ENCODE measurements at regions not wholly inside any gene's neighbourhood (a gene's known extent, or its start where the extent isn't known, plus 50 kb on each side); places are given as distances from the start of the nearest gene placed in this dataset.

DNA sequence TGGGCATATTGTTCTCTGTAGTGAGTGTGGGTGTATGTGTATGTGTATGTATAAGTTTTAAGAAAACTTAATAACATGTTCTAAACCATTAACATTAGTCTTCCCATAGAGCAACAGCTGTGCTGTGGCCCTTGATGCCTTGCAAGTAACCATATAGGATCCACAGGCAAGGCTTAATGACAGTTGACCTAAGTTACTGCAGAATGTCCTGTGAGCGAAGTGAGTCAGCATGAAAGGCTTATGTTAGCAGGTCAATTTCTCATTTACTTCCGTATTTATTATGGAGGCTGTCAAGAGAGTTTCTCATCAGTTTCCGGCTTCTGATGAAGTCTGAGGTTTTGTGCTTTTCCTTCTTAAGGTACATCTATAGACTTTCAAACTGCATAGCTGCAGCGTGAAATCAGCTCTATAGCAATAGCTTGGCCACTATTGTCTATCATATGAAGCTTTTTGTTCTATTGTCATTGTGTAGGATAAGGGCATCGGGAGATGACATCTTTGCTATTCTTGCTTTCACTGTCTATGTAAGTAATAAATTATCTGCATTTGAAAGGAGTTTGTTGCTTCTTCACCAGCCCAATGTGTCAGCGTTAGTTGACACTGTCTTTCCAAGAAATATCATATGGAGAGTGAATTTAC is 1153.4 kb upstream of the AGA start:
- Mint-ChIP-seq H3K27ac (ENCODE audit: low read depth) (no peak overlapping the region), H3K4me1 (no peaks in the 10 kb centered on the region), H3K27me3 (no peaks in the 10 kb centered on the region), H3K36me3 (ENCODE audit: insufficient read depth) (no peaks in the 10 kb centered on the region), H3K9me3 (peaks cover 9% of the 10 kb centered on the region), H3K4me3 (no peak overlapping the region)
- no peak for ATAC-seq (replicated peaks; ENCODE audit: extremely low read depth, poor library complexity, severe bottlenecking)
- no peak for DNase-seq (ENCODE audit: low spot score in 2 of 2)

DNA sequence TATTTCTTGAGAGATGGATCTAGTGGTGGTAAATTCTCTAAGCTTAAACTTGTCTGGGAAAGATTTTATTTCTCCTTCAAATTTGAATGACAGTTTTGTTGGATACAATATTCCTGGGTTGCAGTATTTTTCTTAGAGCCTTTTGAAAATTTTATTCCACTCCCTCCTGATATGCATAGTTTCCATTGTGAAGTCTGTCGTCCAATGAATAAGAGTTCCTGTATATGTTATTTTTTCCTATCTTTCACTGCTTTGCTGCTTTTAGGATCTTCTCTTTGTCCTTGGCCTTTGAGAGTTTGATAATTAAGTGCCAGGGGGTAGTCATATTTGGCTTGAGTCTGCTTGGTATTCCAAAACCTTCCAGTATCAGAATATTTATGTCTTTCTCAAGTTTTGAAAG is 1156.4 kb upstream of the AGA start:
- ATAC-seq (replicated peaks; ENCODE audit: extremely low read depth, poor library complexity, severe bottlenecking), result no peak
- DNase-seq (ENCODE audit: low spot score in 2 of 2), result no peak
- Mint-ChIP-seq H3K36me3 (ENCODE audit: insufficient read depth) (no peaks in the 10 kb centered on the region), H3K4me3 (no peak overlapping the region), H3K4me1 (no peaks in the 10 kb centered on the region), H3K27ac (ENCODE audit: low read depth) (no peak overlapping the region), H3K27me3 (no peaks in the 10 kb centered on the region), H3K9me3 (peaks cover 15% of the 10 kb centered on the region)

DNA sequence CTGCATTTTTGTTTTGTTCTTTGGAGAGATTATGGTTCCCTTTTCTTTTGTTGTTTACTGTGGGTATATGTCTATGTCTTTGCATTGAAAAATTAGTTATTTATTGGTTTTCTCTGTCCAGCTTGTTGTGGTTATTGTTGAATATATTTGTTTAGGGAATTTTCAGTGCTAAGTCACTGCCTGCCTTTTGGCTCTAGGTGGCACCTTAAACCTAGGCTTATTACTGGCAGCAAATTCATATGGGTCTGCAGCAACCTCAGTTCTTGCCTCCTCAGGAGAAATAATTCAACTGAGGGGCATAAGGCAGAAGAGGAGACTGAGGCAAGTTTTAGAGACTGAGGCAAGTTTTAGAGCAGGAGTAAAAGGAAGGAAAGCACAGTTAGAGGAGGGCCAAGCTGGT is 1157.3 kb upstream of the AGA start:
- ATAC-seq (replicated peaks; ENCODE audit: extremely low read depth, poor library complexity, severe bottlenecking) (no peak), DNase-seq (ENCODE audit: low spot score in 2 of 2) (no peak)
- Mint-ChIP-seq H3K9me3 (peaks cover 15% of the 10 kb centered on the region), H3K36me3 (ENCODE audit: insufficient read depth) (no peaks in the 10 kb centered on the region), H3K27me3 (no peaks in the 10 kb centered on the region), H3K4me3 (no peak overlapping the region), H3K27ac (ENCODE audit: low read depth) (no peak overlapping the region), H3K4me1 (no peaks in the 10 kb centered on the region)

DNA sequence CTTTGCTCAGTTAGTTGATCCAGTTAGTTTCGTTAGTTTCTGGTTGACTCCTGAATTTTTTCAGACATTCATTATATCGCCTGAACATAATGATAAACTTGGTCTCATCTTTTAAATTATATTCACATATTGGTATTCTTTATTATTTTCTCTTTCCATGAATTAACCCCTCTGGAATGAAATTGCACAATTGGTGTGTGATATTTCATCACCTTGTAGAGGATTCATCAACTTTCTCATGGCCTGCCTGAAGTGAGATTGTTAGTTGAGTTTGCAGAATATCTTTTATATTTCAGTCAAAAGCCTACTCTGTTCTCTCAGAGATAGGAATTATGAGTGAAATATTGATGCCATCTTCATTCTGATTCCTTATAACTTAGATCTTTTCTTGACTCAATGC is 1160.6 kb upstream of the AGA start:
- Mint-ChIP-seq H3K27me3 (no peaks in the 10 kb centered on the region), H3K4me3 (no peak overlapping the region), H3K9me3 (peaks cover 19% of the 10 kb centered on the region), H3K27ac (ENCODE audit: low read depth) (no peak overlapping the region), H3K36me3 (ENCODE audit: insufficient read depth) (no peaks in the 10 kb centered on the region), H3K4me1 (no peaks in the 10 kb centered on the region)
- no peak for ATAC-seq (replicated peaks; ENCODE audit: extremely low read depth, poor library complexity, severe bottlenecking)
- no peak for DNase-seq (ENCODE audit: low spot score in 2 of 2)

DNA sequence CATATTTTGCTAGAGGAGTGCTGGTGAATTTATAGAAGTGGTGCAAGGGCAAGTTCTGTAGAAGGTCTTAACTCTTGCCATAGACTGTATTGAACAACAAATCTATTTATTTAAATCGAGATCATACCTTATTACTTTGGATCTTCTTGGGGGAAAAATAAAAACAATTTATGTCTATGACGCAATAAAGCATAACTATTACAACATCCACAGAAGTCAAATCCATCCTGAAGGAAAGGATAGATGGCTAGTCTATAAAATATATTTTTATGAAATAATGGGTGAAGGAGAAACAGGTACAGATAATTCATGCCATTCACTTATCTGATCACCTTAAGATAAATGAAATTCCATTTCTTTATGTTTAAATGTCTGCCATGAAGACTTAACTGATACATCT is 1168.8 kb upstream of the AGA start:
- H3K4me3 Mint-ChIP-seq, result no peak overlapping the region
- H3K9me3 Mint-ChIP-seq, result peaks cover 21% of the 10 kb centered on the region
- H3K27ac Mint-ChIP-seq (ENCODE audit: low read depth), result no peak overlapping the region
- no peaks in the 10 kb centered on the region for H3K27me3 Mint-ChIP-seq
- H3K4me1 Mint-ChIP-seq, result no peaks in the 10 kb centered on the region
- no peak for DNase-seq (ENCODE audit: low spot score in 2 of 2)
- H3K36me3 Mint-ChIP-seq (ENCODE audit: insufficient read depth), result no peaks in the 10 kb centered on the region
- ATAC-seq (replicated peaks; ENCODE audit: extremely low read depth, poor library complexity, severe bottlenecking), result no peak

DNA sequence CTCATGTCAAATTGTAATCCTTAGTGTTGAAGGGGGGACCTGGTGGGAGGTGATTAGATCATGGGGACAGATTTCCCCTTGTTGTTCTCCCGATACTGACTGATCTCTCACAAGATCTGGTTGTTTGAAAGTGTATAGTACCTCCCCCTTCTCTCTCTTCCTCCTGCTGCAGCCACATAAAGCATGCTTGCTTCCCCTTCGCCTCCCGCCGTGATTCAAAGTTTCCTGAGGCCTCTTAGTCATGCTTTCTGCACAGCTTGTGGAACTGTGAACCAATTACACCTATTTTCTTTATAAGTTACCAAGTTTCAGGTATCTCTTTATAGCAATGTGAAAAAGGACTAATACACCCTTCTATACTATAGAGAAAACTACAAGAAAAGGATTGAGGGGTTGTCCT is 1170.5 kb upstream of the AGA start:
- DNase-seq (ENCODE audit: low spot score in 2 of 2), result no peak
- H3K9me3 Mint-ChIP-seq, result peaks cover 18% of the 10 kb centered on the region
- H3K27ac Mint-ChIP-seq (ENCODE audit: low read depth), result no peak overlapping the region
- ATAC-seq (replicated peaks; ENCODE audit: extremely low read depth, poor library complexity, severe bottlenecking), result no peak
- H3K27me3 Mint-ChIP-seq, result no peaks in the 10 kb centered on the region
- H3K4me3 Mint-ChIP-seq, result no peak overlapping the region
- no peaks in the 10 kb centered on the region for H3K4me1 Mint-ChIP-seq
- no peaks in the 10 kb centered on the region for H3K36me3 Mint-ChIP-seq (ENCODE audit: insufficient read depth)

DNA sequence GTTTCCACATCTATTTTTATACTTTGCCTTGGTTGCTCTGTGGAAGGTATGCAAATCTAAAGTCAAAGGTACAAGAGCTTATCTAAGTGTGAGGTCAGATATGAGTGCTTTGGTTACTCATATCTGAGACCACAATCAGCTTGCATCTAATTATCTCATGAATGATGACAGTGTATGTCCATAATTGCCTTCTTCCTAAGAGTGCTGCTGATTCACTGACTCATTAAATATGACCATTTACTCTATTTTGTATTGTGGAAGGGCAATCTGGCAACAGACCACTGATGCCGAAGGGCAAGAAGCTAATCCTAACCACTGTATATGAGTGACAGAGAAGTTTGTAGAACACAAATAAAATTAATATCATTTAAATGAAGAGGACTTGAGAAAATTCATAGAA is 1190.2 kb upstream of the AGA start:
- peaks cover 4% of the 10 kb centered on the region for H3K9me3 Mint-ChIP-seq
- no peak overlapping the region for H3K4me3 Mint-ChIP-seq
- H3K27ac Mint-ChIP-seq (ENCODE audit: low read depth), result no peak overlapping the region
- ATAC-seq (replicated peaks; ENCODE audit: extremely low read depth, poor library complexity, severe bottlenecking) (no peak), DNase-seq (ENCODE audit: low spot score in 2 of 2) (no peak)
- H3K36me3 Mint-ChIP-seq (ENCODE audit: insufficient read depth), result no peaks in the 10 kb centered on the region
- no peaks in the 10 kb centered on the region for H3K4me1 Mint-ChIP-seq
- H3K27me3 Mint-ChIP-seq, result no peaks in the 10 kb centered on the region

DNA sequence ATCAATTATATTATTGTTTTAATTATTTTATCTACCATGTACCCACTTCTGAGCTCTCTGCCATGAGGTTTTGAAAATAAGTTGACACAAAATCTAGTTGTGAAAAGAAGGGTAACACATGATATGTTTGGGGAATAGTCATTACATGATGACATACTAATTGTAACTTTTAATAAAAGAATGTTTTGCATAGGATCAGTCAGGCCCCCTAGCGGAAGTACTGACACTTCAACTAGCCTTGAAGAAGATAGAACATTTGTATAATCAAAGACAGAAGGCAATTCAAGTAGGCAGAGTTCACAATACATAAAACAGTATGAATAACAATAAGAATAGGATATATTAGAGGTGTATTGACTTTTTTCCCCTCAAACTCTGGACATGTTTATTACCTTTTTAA is 1191.0 kb upstream of the AGA start:
- H3K4me1 Mint-ChIP-seq, result no peaks in the 10 kb centered on the region
- H3K9me3 Mint-ChIP-seq, result peaks cover 8% of the 10 kb centered on the region
- no peak for ATAC-seq (replicated peaks; ENCODE audit: extremely low read depth, poor library complexity, severe bottlenecking)
- H3K27me3 Mint-ChIP-seq, result no peaks in the 10 kb centered on the region
- no peak overlapping the region for H3K4me3 Mint-ChIP-seq
- H3K36me3 Mint-ChIP-seq (ENCODE audit: insufficient read depth), result no peaks in the 10 kb centered on the region
- no peak for DNase-seq (ENCODE audit: low spot score in 2 of 2)
- H3K27ac Mint-ChIP-seq (ENCODE audit: low read depth), result no peak overlapping the region

DNA sequence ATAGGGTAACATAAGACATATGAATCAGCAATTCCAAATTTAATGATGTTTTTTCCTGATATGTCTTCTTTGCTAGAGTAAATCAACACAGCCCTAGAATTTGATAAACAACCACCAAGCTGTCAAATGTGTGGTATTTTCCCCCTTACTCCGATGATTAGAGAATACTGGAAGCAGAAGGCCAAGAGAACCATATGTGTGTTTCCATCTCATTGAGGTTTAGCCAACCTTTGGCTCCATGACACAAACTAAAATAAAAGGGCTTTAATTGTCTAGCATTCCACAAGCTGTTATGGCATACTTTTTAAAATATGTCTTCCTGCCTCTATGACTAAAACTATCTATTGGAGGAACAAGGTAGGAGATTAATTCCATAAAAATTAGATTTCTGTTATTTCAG is 1222.4 kb upstream of the AGA start:
- peaks cover 12% of the 10 kb centered on the region for H3K9me3 Mint-ChIP-seq
- no peak for ATAC-seq (replicated peaks; ENCODE audit: extremely low read depth, poor library complexity, severe bottlenecking)

DNA sequence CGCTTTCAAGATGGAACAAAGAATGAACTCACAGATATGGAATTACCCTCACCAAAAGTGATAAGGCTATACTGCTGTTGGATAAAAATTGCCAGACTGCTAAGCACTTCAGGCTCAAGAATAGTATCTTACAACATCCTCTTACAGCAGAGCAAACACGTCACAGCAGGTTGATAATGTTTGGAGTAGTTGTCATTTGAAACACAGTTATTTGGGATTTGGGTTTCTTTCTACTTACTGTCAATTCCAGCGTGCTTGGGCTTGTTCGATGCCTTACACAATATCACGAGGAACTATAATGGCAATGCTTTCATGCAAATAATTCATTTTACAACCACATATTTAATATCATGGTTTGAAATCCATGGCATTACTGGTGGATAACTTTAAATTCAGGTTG is 1223.7 kb upstream of the AGA start:
- Mint-ChIP-seq H3K27ac (ENCODE audit: low read depth) (no peak overlapping the region), H3K27me3 (no peaks in the 10 kb centered on the region), H3K4me1 (no peaks in the 10 kb centered on the region), H3K4me3 (no peak overlapping the region), H3K9me3 (peaks cover 12% of the 10 kb centered on the region), H3K36me3 (ENCODE audit: insufficient read depth) (no peaks in the 10 kb centered on the region)
- DNase-seq (ENCODE audit: low spot score in 2 of 2) (no peak), ATAC-seq (replicated peaks; ENCODE audit: extremely low read depth, poor library complexity, severe bottlenecking) (no peak)

More for the DNA sequence above, 1222.4 kb upstream of the AGA start:
- H3K4me3 Mint-ChIP-seq, result no peak overlapping the region
- DNase-seq (ENCODE audit: low spot score in 2 of 2), result no peak
- H3K36me3 Mint-ChIP-seq (ENCODE audit: insufficient read depth), result no peaks in the 10 kb centered on the region
- no peak overlapping the region for H3K27ac Mint-ChIP-seq (ENCODE audit: low read depth)
- no peaks in the 10 kb centered on the region for H3K4me1 Mint-ChIP-seq
- no peaks in the 10 kb centered on the region for H3K27me3 Mint-ChIP-seq

DNA sequence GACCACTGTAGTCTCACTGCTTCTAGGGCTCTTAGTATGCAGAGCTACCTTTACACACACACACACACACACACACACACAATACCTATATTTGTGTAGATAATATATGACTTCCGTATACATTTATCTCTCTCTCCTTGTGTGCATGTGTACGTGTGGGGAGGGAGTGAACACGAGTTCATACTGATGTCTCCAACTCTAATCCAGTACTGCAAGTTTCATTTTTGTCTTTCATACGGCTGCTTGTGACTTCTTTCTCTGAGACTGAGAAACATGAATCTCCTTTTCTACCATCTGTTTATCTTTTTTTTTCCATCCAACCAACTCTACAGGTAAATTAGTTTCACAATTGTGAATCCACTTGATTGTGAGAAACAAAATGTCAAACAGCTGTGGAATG is 1229.5 kb upstream of the AGA start:
- peaks cover 6% of the 10 kb centered on the region for H3K9me3 Mint-ChIP-seq
- H3K27me3 Mint-ChIP-seq, result no peaks in the 10 kb centered on the region
- H3K36me3 Mint-ChIP-seq (ENCODE audit: insufficient read depth), result no peaks in the 10 kb centered on the region
- DNase-seq (ENCODE audit: low spot score in 2 of 2) (no peak), ATAC-seq (replicated peaks; ENCODE audit: extremely low read depth, poor library complexity, severe bottlenecking) (no peak)
- H3K27ac Mint-ChIP-seq (ENCODE audit: low read depth), result no peak overlapping the region
- no peaks in the 10 kb centered on the region for H3K4me1 Mint-ChIP-seq
- H3K4me3 Mint-ChIP-seq, result no peak overlapping the region

DNA sequence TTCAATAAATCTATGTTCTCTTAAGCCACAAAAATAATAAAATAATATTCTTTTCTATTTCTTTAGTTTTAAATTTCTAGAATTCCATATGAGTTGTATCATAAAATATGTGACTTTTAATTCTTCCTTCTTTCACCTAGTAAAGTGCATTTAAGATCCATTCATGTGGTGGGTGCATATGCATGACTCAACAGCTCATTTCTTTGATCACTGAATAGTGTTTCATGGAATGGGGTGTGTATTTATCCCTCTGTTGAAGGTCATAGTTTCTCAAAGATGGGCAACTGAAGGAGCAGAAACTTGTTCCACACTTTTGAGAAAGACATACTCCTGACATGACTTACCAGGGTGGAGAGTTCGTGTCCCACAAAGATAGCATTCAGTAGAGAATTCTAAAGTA is 1230.3 kb upstream of the AGA start:
- no peak for ATAC-seq (replicated peaks; ENCODE audit: extremely low read depth, poor library complexity, severe bottlenecking)
- no peaks in the 10 kb centered on the region for H3K4me1 Mint-ChIP-seq
- peaks cover 6% of the 10 kb centered on the region for H3K9me3 Mint-ChIP-seq
- H3K36me3 Mint-ChIP-seq (ENCODE audit: insufficient read depth), result no peaks in the 10 kb centered on the region
- no peak for DNase-seq (ENCODE audit: low spot score in 2 of 2)
- H3K4me3 Mint-ChIP-seq, result no peak overlapping the region
- H3K27ac Mint-ChIP-seq (ENCODE audit: low read depth), result no peak overlapping the region
- no peaks in the 10 kb centered on the region for H3K27me3 Mint-ChIP-seq

DNA sequence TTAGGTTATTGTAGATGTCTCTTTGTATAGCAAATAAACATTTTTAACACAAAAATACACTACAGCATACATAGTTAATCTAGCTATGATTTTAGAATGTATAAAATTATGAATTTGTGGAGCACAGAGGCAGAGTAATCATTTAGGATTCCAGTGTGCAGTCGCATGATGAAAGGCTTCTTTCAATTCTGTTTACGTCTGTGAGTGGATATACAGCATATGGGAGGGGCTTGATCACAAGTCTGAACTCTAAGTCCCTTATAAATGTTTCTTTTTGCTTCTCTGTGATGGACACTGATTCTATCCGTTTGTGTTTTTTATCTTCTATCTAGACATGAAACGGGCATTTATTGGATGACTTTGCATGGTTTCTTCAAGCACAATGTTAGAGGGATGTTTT is 1239.6 kb upstream of the AGA start:
- Mint-ChIP-seq H3K27ac (ENCODE audit: low read depth) (no peak overlapping the region), H3K4me1 (no peaks in the 10 kb centered on the region), H3K9me3 (peaks cover 15% of the 10 kb centered on the region), H3K4me3 (no peak overlapping the region), H3K36me3 (ENCODE audit: insufficient read depth) (no peaks in the 10 kb centered on the region), H3K27me3 (no peaks in the 10 kb centered on the region)
- ATAC-seq (replicated peaks; ENCODE audit: extremely low read depth, poor library complexity, severe bottlenecking) (no peak), DNase-seq (ENCODE audit: low spot score in 2 of 2) (no peak)

DNA sequence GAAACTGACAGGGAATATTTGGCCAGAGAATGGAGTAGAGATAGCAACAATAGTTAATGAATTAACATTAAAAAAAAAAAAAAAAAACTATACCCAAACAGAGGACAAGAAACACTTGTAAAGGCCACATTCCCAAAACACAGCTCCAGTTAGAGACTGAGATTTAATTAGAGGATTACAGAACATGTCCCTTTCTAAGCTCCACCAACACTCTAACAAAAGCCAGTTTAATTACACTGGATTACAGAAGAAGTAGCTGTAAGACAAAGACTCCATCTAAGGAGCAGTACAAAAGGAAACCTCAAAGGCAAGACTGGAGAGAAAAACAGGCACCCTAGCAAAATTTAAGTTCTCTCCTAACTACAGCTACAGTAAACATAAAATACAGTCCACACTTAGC is 1247.7 kb upstream of the AGA start:
- no peak for ATAC-seq (replicated peaks; ENCODE audit: extremely low read depth, poor library complexity, severe bottlenecking)
- Mint-ChIP-seq H3K4me3 (no peak overlapping the region), H3K4me1 (no peaks in the 10 kb centered on the region), H3K27ac (ENCODE audit: low read depth) (no peak overlapping the region), H3K36me3 (ENCODE audit: insufficient read depth) (no peaks in the 10 kb centered on the region), H3K9me3 (peaks cover 16% of the 10 kb centered on the region), H3K27me3 (no peaks in the 10 kb centered on the region)
- DNase-seq (ENCODE audit: low spot score in 2 of 2), result no peak

Data from central memory CD8-positive, alpha-beta T cell (primary cell).